Psoas muscle (tissue), 7 donors: ENCODE measurements at regions not wholly inside any gene's neighbourhood (a gene's known extent, or its start where the extent isn't known, plus 50 kb on each side); places are given as distances from the start of the nearest gene placed in this dataset.
A peak's percentile ranks its signal among the peaks of the same experiment; 100 is the strongest.
"Not testable (repeated sequence)": the region's sequence is repeated elsewhere in the genome, so short reads cannot be mapped to it uniquely, and the experiment has no call there.

Source experiments
- ATAC-seq, 4 donors: fragments of 200-7000 bp; cut with Tn5 transposase; one replicate each; pipeline ENCODE4 v1.9.1; 2020; ENCODE audit warnings: moderate library complexity in 3 of 4, mild to moderate bottlenecking in 2 of 4
- DNase-seq, 2 donors: peaks; one replicate each; pipeline ENCODE4 v3.0.0-alpha.2; 2020
- H3K27ac ChIP-seq: fragments of 200-600 bp; one replicate; pipeline ENCODE4 v1.8.0; 2022
- H3K27me3 ChIP-seq, 3 donors: fragments of 200-600 bp in 1 of 3; one replicate each; pipeline versions ENCODE4 v1.6.1 to v1.8.0; 2013 to 2022; ENCODE audit warnings: low read length in 2 of 3, mild to moderate bottlenecking in 2 of 3, moderate library complexity in 1 of 3; ENCODE audit not compliant: insufficient read depth in 3 of 3
- H3K36me3 ChIP-seq, 2 donors: fragments of 200-600 bp in 1 of 2; one replicate each; pipeline versions ENCODE4 v1.6.1 to v1.8.0; 2013 to 2022; ENCODE audit warnings: low read depth in 1 of 2, mild to moderate bottlenecking in 1 of 2, moderate library complexity in 1 of 2; ENCODE audit not compliant: insufficient read depth in 1 of 2
- H3K4me1 ChIP-seq: fragments of 200-600 bp; one replicate; pipeline ENCODE4 v1.8.0; 2022
- H3K4me3 ChIP-seq: fragments of 200-600 bp; one replicate; pipeline ENCODE4 v1.8.0; 2022; ENCODE audit warnings: mild to moderate bottlenecking
- H3K9me3 ChIP-seq: fragments of 200-600 bp; one replicate; pipeline ENCODE4 v1.8.0; 2022
- WGBS, 3 donors: extraction: QIAGEN DNeasy Blood & Tissue Kit; methylation state at CpG; one replicate each; pipeline versions ENCODE4 v1.1.6 to v1.1.7; 2013; 5-methylcytosine and 5-hydroxymethylcytosine counted together
- intact Hi-C, 2 donors: fragments of 100-400 bp; cut with DNase I; formaldehyde crosslinking; loops; one replicate each; pipeline versions ENCODE4 v1.11.0 to v1.14.2; 2022
- TF ChIP-seq, protein P1 (sequence below): fragments of 200-600 bp; IDR thresholded peaks from one replicate; pipeline ENCODE4 v1.8.0; 2022; ENCODE audit warnings: antibody characterized with exemption
- donor health status: healthy with polysubstance abuse.
- donor health status: DM: no; HTN: no; CAD: no; lungs with moderate emphysema.
- donor health status: Bipolar disorder and iron deficiency.
- donor health status: healthy.
- donor health status: DM: yes; HTN: yes; CAD: no.
- donor health status: DM: no; HTN: no; CAD: no.
- donor health status: DM: yes; HTN: yes; CAD: no.

DNA sequence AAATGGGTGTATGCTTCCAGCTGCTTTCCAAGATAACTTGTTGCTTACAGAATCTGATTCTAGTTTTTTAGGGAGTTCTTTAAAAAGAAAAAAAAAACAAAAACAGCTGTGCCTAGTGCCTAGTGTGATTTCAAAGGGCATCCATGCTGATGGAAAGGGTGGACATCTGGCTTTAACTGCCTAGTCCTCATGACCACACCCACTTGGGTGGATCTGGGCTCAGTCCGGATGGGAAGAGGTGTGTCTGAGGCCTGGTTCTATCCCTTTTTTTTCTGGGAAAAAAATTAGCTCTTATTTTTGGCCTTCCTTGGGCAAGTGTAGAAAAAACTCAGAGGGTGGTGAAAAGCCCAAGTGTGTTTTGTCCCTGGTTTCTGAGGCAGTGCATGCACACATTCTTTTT lies 132.3 kb upstream of the CDH11 start:
- ATAC-seq (no peak), DNase-seq (no peak)
- 46 to 52% (median 47%) methylated on average over 1 of the region's 1 CpG for WGBS, 3 donors
- no peaks in the 10 kb centered on the region for H3K36me3 ChIP-seq
- no peak overlapping the region for H3K27ac ChIP-seq
- no peaks in the 10 kb centered on the region for H3K9me3 ChIP-seq
- H3K4me1 ChIP-seq: no peaks in the 10 kb centered on the region
- intact Hi-C loops: no loop called here
- no peak overlapping the region for H3K4me3 ChIP-seq
- H3K27me3 ChIP-seq: no peaks in the 10 kb centered on the region
- TF ChIP-seq, protein P1, sequence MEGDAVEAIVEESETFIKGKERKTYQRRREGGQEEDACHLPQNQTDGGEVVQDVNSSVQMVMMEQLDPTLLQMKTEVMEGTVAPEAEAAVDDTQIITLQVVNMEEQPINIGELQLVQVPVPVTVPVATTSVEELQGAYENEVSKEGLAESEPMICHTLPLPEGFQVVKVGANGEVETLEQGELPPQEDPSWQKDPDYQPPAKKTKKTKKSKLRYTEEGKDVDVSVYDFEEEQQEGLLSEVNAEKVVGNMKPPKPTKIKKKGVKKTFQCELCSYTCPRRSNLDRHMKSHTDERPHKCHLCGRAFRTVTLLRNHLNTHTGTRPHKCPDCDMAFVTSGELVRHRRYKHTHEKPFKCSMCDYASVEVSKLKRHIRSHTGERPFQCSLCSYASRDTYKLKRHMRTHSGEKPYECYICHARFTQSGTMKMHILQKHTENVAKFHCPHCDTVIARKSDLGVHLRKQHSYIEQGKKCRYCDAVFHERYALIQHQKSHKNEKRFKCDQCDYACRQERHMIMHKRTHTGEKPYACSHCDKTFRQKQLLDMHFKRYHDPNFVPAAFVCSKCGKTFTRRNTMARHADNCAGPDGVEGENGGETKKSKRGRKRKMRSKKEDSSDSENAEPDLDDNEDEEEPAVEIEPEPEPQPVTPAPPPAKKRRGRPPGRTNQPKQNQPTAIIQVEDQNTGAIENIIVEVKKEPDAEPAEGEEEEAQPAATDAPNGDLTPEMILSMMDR: no peak

DNA sequence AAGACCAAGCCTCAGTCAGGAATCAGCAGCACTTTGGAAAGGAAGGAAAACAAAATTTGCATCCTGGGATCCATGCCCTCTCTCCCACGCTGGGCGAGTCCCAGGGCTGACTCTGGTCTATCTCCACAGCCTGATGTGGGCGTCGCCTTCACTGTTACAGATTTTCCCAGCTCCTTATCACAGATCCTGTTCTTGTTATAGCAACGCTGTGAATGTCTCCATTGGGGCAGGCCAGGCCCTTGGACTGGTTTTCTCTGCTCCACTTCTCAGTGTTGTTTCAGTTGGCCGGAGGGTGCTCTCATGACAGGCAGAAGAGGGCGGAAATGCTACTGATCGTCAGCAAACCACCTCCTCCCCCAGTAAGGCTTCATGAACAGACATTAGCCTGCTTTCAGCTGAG lies 127.9 kb upstream of the CDH11 start:
- ATAC-seq: no peak

DNA sequence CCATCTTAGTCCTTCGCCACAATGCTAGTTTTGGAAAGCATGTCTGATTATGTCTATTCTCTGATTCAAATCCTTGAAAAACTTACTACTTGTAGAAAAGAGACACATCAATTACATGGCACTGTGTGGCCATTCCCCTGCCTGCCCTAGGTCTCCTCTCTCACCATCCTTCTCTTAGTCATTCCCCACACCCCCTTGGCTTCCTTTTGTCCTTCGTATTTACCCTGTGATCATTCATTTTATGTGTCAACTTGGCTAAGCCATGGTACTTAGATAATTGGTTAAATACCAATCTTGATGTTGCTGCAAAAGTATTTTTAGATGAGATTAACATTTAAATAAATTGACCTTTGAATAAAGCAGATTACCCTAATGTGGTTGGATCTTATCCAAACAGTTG lies 122.9 kb upstream of the CDH11 start:
- ATAC-seq: no peak
- no peaks in the 10 kb centered on the region for H3K36me3 ChIP-seq
- no peak overlapping the region for H3K27ac ChIP-seq
- intact Hi-C loops: no loop called here
- no peak overlapping the region for H3K4me3 ChIP-seq
- no peaks in the 10 kb centered on the region for H3K9me3 ChIP-seq
- H3K4me1 ChIP-seq: no peaks in the 10 kb centered on the region
- no peak for DNase-seq
- TF ChIP-seq, protein P1: no peak
- 67 to 74% (median 68%) methylated on average over 2 of the region's 2 CpGs for WGBS, 3 donors
- no peaks in the 10 kb centered on the region for H3K27me3 ChIP-seq

More for the DNA sequence above, 127.9 kb upstream of the CDH11 start:
- intact Hi-C loops: no loop called here
- Histone ChIP-seq H3K27me3 (no peaks in the 10 kb centered on the region), H3K36me3 (no peaks in the 10 kb centered on the region), H3K4me3 (no peak overlapping the region), H3K4me1 (no peaks in the 10 kb centered on the region), H3K9me3 (no peaks in the 10 kb centered on the region), H3K27ac (no peak overlapping the region)
- DNase-seq: peak; percentile 17 to 46
- TF ChIP-seq, protein P1: no peak
- 54 to 59% (median 55%) methylated on average over 8 of the region's 8 CpGs for WGBS, 3 donors

DNA sequence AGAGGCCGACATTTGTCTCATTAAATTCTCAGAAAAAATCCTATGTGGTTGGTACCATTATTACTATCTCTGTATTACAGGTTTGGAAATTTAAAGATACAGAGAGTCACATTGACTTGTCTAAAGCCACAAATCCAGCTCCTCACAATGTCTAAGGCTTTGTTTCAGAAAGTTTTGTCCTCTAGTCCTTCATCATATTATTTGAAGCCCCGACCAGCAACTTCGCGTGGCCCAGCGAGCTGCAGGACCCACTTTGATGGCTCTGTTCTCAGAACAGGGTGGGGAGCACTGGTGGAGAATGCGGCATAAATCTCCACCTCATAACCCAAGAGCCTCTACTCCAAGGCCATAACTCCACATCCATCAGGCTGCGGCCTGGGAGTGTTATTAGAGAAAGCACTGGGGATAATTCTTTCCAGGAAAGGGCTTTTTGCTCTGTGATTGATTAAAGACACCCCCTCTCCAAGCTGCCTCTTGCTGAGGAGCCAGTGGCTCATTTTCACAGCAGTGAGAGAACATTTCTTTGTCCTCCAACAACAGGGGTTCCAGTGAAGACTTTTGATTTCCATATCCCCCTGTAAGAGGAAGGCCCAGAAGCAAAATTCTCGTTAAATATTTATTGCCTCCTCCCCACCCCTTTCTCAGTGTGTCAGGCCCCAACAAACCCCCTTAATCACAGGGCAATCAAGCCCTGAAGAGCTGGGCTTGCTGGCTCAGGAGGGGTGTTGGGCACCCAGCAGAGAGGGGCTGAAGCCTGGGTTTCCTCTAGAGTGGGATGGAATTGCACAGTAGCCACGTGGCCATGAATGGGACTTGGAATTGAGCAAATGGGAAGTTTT lies 113.7 kb upstream of the CDH11 start:
- H3K9me3 ChIP-seq: no peaks in the 10 kb centered on the region
- no peaks in the 10 kb centered on the region for H3K4me1 ChIP-seq
- no peak overlapping the region for H3K4me3 ChIP-seq
- TF ChIP-seq, protein P1: no peak
- ATAC-seq (no peak), DNase-seq (no peak)
- H3K36me3 ChIP-seq: no peaks in the 10 kb centered on the region
- WGBS, 3 donors: 67 to 71% (median 70%) methylated on average over 9 of the region's 9 CpGs
- intact Hi-C loops: no loop called here
- no peak overlapping the region for H3K27ac ChIP-seq
- H3K27me3 ChIP-seq: no peaks in the 10 kb centered on the region

DNA sequence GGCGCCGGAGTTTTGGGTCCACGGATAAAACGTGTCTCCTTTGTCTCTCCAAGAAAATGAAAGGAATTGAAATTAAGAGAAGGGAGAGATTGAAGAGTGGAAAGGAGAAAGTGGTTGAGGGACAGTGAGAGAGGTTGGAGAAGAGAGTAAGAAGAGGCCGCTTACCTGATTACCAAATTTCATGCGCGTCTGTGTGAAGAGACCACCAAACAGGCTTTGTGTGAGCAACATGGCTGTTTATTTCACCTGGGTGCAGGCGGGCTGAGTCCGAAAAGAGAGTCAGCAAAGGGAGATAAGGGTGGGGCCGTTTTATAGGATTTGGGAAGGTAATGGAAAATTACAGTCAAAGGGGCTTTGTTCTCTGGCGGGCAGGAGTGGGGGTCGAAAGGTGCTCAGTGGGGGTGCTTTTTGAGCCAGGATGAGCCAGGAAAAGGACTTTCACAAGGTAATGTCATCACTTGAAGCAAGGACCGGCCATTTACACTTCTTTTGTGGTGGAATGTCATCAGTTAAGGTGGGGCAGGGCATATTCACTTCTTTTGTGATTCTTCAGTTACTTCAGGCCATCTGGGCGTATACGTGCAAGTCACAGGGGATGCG lies 113.0 kb upstream of the CDH11 start:
- H3K27me3 ChIP-seq, intact Hi-C loops, H3K36me3 ChIP-seq, ATAC-seq, H3K9me3 ChIP-seq, H3K4me3 ChIP-seq, H3K27ac ChIP-seq, H3K4me1 ChIP-seq, DNase-seq: not testable (repeated sequence)
- WGBS, 3 donors: 82 to 87% (median 87%) methylated on average over 13 to 15 of the region's 16 CpGs
